ENCODE measurements at regions not wholly inside any gene's neighbourhood (a gene's known extent, or its start where the extent isn't known, plus 50 kb on each side); places are given as distances from the start of the nearest gene placed in this dataset.
A peak's percentile ranks its signal among the peaks of the same experiment; 100 is the strongest.

DNA sequence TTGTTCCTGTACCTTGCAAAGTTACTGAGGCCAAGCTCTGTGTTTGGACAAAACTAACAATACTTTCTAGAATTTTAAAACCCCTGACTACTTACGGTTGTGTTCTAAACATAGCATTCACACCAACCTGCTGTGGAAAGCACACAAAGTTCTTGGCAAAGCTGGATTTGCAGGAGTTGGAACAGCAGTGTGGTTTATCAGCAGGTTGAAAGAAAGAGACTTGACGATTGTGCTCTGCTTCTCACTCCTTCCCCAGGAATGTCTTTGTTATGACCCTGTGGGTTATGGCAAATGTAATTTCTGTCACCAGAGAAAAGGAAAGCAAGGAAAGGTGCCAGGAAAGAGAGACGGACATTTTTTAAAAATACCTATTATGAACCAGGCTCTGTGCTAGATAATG, 165.5 kb upstream of the TGFBR2 start:
- Histone ChIP-seq H3K9ac (ENCODE audit: low read length in 3 of 3) (no peak overlapping the region), H3K4me3 (ENCODE audit: low read length in 3 of 3) (no peak overlapping the region), H3K4me1 (ENCODE audit: control insufficient read depth in 2 of 3, insufficient read depth in 2 of 3, low read depth in 1 of 3, low read length in 3 of 3) (peaks cover 0 to 3% (median 0%) of the 10 kb centered on the region in 3 donors), H3K9me3 (ENCODE audit: control insufficient read depth in 2 of 3, insufficient read depth in 1 of 3, low read length in 3 of 3) (no peaks in the 10 kb centered on the region), H3K27ac (ENCODE audit: low read depth in 2 of 2, low read length in 2 of 2) (no peak overlapping the region), H3K27me3 (ENCODE audit: control insufficient read depth, insufficient read depth, low read length) (no peaks in the 10 kb centered on the region), H3K36me3 (ENCODE audit: control insufficient read depth in 2 of 3, insufficient read depth in 3 of 3, low read length in 3 of 3) (no peaks in the 10 kb centered on the region)
- FAIRE-seq (no peak), DNase-seq (peak in 1 of 5 donors; percentile 2)
- intact Hi-C loops (cut with DNase I) = no loop called here
- no peak for TF ChIP-seq CTCF (IDR thresholded peaks at IDR 0.05; ENCODE audit: borderline replicate concordance, extremely low read depth, insufficient read depth)

DNA sequence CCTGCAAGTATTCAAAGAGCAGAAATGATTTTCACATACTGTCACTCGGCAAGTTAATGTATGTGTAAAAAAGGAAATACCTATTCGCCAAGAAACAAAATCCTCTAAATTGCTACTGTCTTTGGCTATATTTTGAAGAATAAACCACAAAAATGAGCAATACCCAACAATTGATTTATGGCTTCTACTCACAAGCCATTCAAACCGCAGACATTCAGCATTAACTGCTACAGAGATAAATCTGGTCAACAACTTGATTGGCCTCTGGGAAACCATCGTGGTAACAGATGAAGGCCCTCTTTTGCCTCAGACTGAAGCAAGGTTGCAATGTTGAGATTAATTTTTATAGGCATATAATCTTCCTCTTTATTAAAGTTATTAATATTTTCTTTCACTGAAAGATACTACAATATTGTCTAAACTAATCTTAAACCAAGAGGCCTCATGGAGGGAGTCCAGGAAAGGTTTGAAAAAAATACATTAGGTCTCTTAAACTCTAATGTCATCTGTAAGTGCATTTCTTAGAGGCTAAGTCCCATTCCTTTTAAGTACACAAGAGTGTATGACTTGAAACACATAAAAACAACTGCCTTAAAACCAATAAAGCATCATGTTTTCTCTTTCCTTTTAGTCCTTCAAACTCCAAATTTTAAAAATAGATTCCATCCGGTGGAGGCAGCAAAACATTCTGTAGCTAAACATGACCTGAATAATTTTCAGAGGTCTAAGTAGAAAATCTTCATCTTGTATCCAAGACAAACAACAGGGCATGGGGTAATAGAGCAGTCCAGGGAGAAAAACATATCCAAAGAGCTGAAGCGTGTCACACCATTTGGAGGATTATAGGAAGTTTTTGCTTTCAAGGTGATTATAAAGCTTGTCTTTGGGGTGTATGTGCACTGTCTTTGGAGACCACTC, 162.4 kb upstream of the TGFBR2 start:
- no peaks in the 10 kb centered on the region for H3K36me3 ChIP-seq (ENCODE audit: control insufficient read depth in 2 of 3, insufficient read depth in 3 of 3, low read length in 3 of 3)
- no peak overlapping the region for H3K27ac ChIP-seq (ENCODE audit: low read depth in 2 of 2, low read length in 2 of 2)
- intact Hi-C loops (cut with DNase I) = no loop called here
- peak; percentile 64 for FAIRE-seq
- no peak overlapping the region for H3K9ac ChIP-seq (ENCODE audit: low read length in 3 of 3)
- H3K27me3 ChIP-seq (ENCODE audit: control insufficient read depth, insufficient read depth, low read length) = no peaks in the 10 kb centered on the region
- TF ChIP-seq CTCF (IDR thresholded peaks at IDR 0.05; ENCODE audit: borderline replicate concordance, extremely low read depth, insufficient read depth) = no peak
- peak in 2 of 5 donors; percentile 5 to 23 for DNase-seq
- no peaks in the 10 kb centered on the region for H3K9me3 ChIP-seq (ENCODE audit: control insufficient read depth in 2 of 3, insufficient read depth in 1 of 3, low read length in 3 of 3)
- H3K4me3 ChIP-seq (ENCODE audit: low read length in 3 of 3) = no peak overlapping the region
- H3K4me1 ChIP-seq (ENCODE audit: control insufficient read depth in 2 of 3, insufficient read depth in 2 of 3, low read depth in 1 of 3, low read length in 3 of 3) = peaks cover 0 to 3% (median 0%) of the 10 kb centered on the region in 3 donors

DNA sequence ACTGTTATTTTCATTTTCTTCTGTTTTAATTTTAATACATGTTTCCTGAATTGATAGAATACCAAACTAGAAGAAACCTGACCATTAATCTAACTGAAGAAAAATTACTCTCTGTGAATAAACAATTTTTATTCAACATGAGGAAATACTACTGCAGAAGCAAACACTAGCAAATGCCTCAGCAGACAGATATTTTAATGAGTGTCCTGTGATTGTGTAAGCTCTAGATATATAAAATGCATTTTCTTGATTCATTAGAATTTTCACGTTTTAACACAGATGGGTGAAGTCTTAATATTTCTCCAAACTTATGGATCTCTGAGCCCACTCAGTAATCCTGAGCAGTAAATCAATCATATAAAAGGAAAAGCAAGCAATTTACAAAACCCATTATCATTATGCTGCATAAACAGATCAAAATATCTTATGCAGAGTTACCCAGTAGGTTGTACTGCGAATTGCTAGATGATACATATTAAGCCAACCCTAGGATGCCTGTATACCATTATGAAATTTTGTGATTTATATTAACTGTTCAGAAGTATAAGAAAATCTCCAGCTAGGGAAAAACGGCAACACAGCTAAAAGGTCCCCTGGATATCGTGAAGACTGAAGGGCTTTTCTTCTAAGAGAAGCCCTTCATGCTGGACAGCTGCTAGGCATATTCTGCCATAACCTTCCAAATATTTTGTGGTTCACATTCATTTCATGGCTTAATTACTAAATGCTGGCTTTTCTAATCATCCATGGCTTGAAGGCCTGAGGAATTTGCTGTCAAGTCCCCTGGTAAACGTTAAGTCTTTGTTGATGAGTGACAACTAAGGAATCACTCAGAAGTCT, 157.7 kb upstream of the TGFBR2 start:
- Histone ChIP-seq H3K36me3 (ENCODE audit: control insufficient read depth in 2 of 3, insufficient read depth in 3 of 3, low read length in 3 of 3) (no peaks in the 10 kb centered on the region), H3K4me1 (ENCODE audit: control insufficient read depth in 2 of 3, insufficient read depth in 2 of 3, low read depth in 1 of 3, low read length in 3 of 3) (peaks cover 0 to 3% (median 0%) of the 10 kb centered on the region in 3 donors), H3K27me3 (ENCODE audit: control insufficient read depth, insufficient read depth, low read length) (no peaks in the 10 kb centered on the region), H3K9me3 (ENCODE audit: control insufficient read depth in 2 of 3, insufficient read depth in 1 of 3, low read length in 3 of 3) (no peaks in the 10 kb centered on the region), H3K9ac (ENCODE audit: low read length in 3 of 3) (no peak overlapping the region), H3K4me3 (ENCODE audit: low read length in 3 of 3) (no peak overlapping the region), H3K27ac (ENCODE audit: low read depth in 2 of 2, low read length in 2 of 2) (no peak overlapping the region)
- DNase-seq (no peak), FAIRE-seq (no peak)
- no peak for TF ChIP-seq CTCF (IDR thresholded peaks at IDR 0.05; ENCODE audit: borderline replicate concordance, extremely low read depth, insufficient read depth)
- intact Hi-C loops (cut with DNase I) = no loop called here
